Gastroesophageal sphincter (tissue), 4 donors: ENCODE measurements at regions not wholly inside any gene's neighbourhood (a gene's known extent, or its start where the extent isn't known, plus 50 kb on each side); places are given as distances from the start of the nearest gene placed in this dataset.

ENCODE experiments used
- ATAC-seq: fragments of 150-250 bp; one replicate; pipeline ENCODE4 v1.9.1; 2016; ENCODE audit warnings: mild to moderate bottlenecking, moderate library complexity
- H3K27ac ChIP-seq, 4 donors: fragments of 200-600 bp; sonication (generic) in 3 of 4; 1 replicate in 3 of 4; 2 replicates in 1 of 4; pipeline ENCODE4 v1.5.1; 2016 to 2019
- H3K27me3 ChIP-seq: fragments of 200-600 bp; sonication (generic); one replicate; pipeline ENCODE4 v1.5.1; 2019
- H3K36me3 ChIP-seq, 2 donors: fragments of 200-600 bp; sonication (generic); one replicate each; pipeline ENCODE4 v1.5.1; 2019; ENCODE audit warnings: control low read depth in 1 of 2
- H3K4me1 ChIP-seq, 3 donors: fragments of 200-600 bp; sonication (generic); 1 replicate in 2 of 3; 2 replicates in 1 of 3; pipeline ENCODE4 v1.5.1; 2016 to 2019; ENCODE audit warnings: control low read depth in 2 of 3
- H3K4me3 ChIP-seq, 2 donors: fragments of 200-600 bp; sonication (generic); one replicate each; pipeline ENCODE4 v1.5.1; 2019; ENCODE audit warnings: mild to moderate bottlenecking in 1 of 2, moderate library complexity in 1 of 2
- H3K9me3 ChIP-seq, 3 donors: fragments of 200-600 bp; sonication (generic); one replicate each; pipeline ENCODE4 v1.5.1; 2017 to 2019; ENCODE audit warnings: control low read depth in 2 of 3
- EP300 ChIP-seq: sonication (generic); formaldehyde crosslinking; IDR thresholded peaks from one replicate; pipeline ENCODE4 v1.6.1; 2017; ENCODE audit warnings: antibody characterized with exemption, mild to moderate bottlenecking
- POLR2A ChIP-seq, 2 donors: fragments of 450-650 bp; IDR thresholded peaks; one replicate each; pipeline ENCODE4 v1.6.1; 2017; ENCODE audit warnings: antibody characterized with exemption in 2 of 2, mild to moderate bottlenecking in 2 of 2, moderate library complexity in 1 of 2
- POLR2AphosphoS5 ChIP-seq: sonication (generic); formaldehyde crosslinking; IDR thresholded peaks from one replicate; pipeline ENCODE4 v1.6.1; 2017; ENCODE audit warnings: antibody characterized with exemption
- WGBS, 2 donors: methylation state at CpG; one replicate each; pipeline ENCODE4 v1.1.5; 2018; ENCODE audit warnings: low coverage in 1 of 2; 5-methylcytosine and 5-hydroxymethylcytosine counted together
- TF ChIP-seq, protein P1 (sequence below), 4 experiments: fragments of 200-600 bp in 2 of 4; fragments of 450-650 bp in 2 of 4; sonication (generic) in 1 of 4; IDR thresholded peaks; one replicate each; pipeline ENCODE4 v1.5.1; 2017 to 2019; ENCODE audit warnings: antibody characterized with exemption in 4 of 4, mild to moderate bottlenecking in 2 of 4, moderate library complexity in 2 of 4

DNA sequence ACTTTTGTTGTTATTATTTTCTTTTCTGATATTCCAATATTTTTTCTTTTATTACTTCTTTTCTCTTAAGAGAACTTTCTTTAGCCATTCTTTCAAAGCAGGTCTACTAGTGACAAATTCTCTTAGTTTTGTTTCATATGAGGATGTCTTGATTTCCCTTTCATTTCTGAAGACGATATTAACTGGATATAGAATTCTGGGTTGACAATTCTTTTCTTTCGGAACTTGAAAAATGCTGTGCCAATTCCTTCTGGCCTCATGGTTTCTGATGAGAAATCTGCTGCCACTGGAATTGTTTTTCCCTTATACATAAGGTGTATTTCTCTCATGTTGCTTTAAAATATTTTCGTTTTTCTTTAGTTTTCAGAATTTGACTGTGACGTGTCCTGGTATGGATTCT lies 97.0 kb upstream of the KIF5B start:
- WGBS, 2 donors, result 43 to 94% methylated on average over 2 to 4 of the region's 4 CpGs
- H3K4me1 ChIP-seq, result peaks cover 0 to 15% (median 3%) of the 10 kb centered on the region in 3 donors
- no peak for ATAC-seq
- no peaks in the 10 kb centered on the region for H3K27me3 ChIP-seq
- H3K27ac ChIP-seq, result no peak overlapping the region
- no peaks in the 10 kb centered on the region for H3K36me3 ChIP-seq
- H3K9me3 ChIP-seq, result peaks cover 0 to 13% (median 0%) of the 10 kb centered on the region in 3 donors
- no peak overlapping the region for H3K4me3 ChIP-seq
- TF ChIP-seq POLR2A (IDR thresholded peaks at IDR 0.05), result no peak
- no peak for TF ChIP-seq POLR2AphosphoS5
- TF ChIP-seq EP300, result no peak
- TF ChIP-seq, protein P1, sequence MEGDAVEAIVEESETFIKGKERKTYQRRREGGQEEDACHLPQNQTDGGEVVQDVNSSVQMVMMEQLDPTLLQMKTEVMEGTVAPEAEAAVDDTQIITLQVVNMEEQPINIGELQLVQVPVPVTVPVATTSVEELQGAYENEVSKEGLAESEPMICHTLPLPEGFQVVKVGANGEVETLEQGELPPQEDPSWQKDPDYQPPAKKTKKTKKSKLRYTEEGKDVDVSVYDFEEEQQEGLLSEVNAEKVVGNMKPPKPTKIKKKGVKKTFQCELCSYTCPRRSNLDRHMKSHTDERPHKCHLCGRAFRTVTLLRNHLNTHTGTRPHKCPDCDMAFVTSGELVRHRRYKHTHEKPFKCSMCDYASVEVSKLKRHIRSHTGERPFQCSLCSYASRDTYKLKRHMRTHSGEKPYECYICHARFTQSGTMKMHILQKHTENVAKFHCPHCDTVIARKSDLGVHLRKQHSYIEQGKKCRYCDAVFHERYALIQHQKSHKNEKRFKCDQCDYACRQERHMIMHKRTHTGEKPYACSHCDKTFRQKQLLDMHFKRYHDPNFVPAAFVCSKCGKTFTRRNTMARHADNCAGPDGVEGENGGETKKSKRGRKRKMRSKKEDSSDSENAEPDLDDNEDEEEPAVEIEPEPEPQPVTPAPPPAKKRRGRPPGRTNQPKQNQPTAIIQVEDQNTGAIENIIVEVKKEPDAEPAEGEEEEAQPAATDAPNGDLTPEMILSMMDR (IDR thresholded peaks at IDR 0.05), result no peak

DNA sequence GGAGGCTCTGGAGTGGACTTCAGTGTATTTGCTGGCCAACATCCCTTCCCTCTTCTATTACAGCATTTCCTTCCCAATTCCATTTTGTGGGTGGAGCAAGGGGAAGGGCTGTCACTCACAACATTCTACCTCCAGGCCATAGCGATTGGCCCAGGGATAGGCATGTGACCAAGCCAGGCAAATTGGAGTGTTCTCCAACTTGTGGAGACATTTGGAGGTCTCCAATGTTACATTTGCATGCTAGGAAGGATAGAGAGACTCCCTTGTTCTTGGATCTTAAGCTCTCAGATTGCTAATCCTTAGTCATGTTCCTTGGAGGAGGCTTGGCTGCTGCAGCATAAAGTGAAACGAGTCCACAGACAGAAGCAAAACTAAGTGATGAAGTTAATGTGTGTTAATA lies 95.6 kb upstream of the KIF5B start:
- no peaks in the 10 kb centered on the region for H3K36me3 ChIP-seq
- WGBS, 2 donors, result 100% methylated on average over 1 of the region's 2 CpGs
- no peak overlapping the region for H3K4me3 ChIP-seq
- TF ChIP-seq POLR2AphosphoS5 (no peak), EP300 (no peak), POLR2A (IDR thresholded peaks at IDR 0.05) (no peak)
- TF ChIP-seq, protein P1 (IDR thresholded peaks at IDR 0.05), result no peak
- peaks cover 0 to 15% (median 3%) of the 10 kb centered on the region in 3 donors for H3K4me1 ChIP-seq
- peaks cover 0 to 13% (median 0%) of the 10 kb centered on the region in 3 donors for H3K9me3 ChIP-seq
- no peak for ATAC-seq
- no peak overlapping the region for H3K27ac ChIP-seq
- H3K27me3 ChIP-seq, result no peaks in the 10 kb centered on the region

DNA sequence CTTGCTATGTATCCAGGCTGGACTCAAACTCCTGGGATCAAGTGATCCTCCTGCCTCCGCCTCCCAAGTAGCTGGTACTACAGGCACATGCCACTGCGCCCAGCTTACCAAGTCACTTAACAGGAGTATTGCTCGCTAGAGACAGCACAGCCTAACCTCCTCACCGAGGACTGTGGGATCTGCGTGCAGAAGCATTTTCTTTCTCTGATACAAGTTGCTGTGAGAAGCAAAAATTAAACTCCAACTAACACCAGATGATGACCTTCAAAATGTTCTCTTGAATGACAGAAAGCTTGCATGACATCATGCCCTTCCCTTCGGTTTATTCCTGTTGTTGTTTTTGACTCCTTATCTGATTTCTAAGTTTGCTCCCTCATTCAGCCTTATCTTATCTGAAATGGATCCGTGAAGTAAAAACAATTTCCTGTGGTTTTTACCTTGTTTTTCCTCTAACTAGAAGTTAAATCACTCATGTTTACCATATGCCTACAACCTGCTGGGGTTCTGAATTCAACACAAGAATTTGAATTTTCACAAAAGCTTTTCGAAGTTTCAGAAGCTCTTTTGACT lies 94.4 kb upstream of the KIF5B start:
- Histone ChIP-seq H3K36me3 (no peaks in the 10 kb centered on the region), H3K4me3 (no peak overlapping the region), H3K9me3 (peaks cover 0 to 13% (median 0%) of the 10 kb centered on the region in 3 donors), H3K27ac (peak overlapping the region in 1 of 4 donors; percentile 79), H3K27me3 (no peaks in the 10 kb centered on the region), H3K4me1 (peaks cover 0 to 15% (median 3%) of the 10 kb centered on the region in 3 donors)
- WGBS, 2 donors, result 79 to 85% methylated on average over 6 to 8 of the region's 8 CpGs
- ATAC-seq, result no peak
- TF ChIP-seq EP300 (no peak), POLR2AphosphoS5 (no peak)
- TF ChIP-seq, protein P1 (IDR thresholded peaks at IDR 0.05), result no peak

DNA sequence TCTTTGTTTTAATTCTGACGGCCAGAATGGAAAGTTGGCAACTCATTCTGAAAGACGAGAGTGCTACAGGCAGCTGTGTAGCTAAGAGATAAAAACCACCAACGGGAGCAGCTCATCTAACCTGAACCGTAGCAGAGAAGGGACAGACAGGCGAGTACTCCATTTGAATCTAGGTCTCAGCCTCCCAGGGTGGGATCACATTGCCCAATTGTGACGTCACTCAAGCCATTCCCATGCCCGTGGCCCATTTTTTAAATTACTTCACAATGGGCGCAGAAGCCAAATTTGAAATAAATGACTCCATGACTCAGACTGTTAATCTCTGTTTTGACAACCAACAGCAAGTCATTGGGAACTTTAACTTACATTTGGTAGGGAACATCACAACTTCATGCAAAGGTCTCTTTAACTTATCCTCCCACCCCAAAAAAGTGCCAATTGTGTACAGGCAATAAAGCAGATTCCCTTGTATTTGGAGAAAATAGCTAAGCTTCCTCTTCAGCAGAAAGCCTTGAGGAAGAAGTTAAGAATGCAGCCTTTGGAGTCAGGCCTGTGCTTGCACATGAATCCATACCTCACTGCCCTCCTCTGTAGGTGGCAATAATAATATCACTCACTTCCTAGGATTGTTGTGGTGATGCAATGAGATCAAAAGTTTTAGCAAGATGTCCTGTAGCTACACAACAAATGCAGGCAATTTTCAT lies 93.2 kb upstream of the KIF5B start:
- H3K27me3 ChIP-seq, result no peaks in the 10 kb centered on the region
- WGBS, 2 donors, result 21 to 22% methylated on average over 7 of the region's 8 CpGs
- H3K27ac ChIP-seq, result peak overlapping the region; percentile 58 to 82 (median 78)
- peak; percentile 90 for TF ChIP-seq POLR2AphosphoS5
- TF ChIP-seq, protein P1 (IDR thresholded peaks at IDR 0.05), result peak in 2 of 4 experiments; percentile 7 to 23
- no peak for TF ChIP-seq POLR2A (IDR thresholded peaks at IDR 0.05)
- no peak for TF ChIP-seq EP300
- peaks cover 0 to 13% (median 0%) of the 10 kb centered on the region in 3 donors for H3K9me3 ChIP-seq
- peak overlapping the region; percentile 13 to 28 for H3K4me3 ChIP-seq
- H3K36me3 ChIP-seq, result no peaks in the 10 kb centered on the region
- peak; percentile 95 for ATAC-seq
- H3K4me1 ChIP-seq, result peaks cover 0 to 15% (median 3%) of the 10 kb centered on the region in 3 donors

DNA sequence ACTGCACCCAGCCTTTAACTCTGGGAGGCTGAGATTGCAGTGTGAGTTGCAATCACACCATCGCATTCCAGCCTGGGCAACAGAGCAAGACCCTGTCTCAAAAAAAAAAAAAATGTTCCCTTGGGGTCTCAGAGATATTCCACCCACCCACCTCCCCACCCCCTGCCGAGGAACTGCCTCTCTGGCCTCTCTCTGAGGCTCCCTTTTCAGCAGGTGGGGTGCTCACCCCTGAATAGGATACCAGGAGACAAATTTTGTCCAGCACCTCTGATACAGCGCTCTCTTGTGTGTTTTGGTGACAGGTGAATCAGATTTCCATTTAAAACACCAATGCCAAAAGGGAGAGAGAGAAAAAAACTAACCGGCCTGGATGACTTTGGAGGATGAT lies 92.6 kb upstream of the KIF5B start:
- peaks cover 0 to 8% (median 0%) of the 10 kb centered on the region in 3 donors for H3K9me3 ChIP-seq
- 35 to 44% methylated on average over 2 to 3 of the region's 4 CpGs for WGBS, 2 donors
- H3K27ac ChIP-seq, result peak overlapping the region; percentile 58 to 82 (median 78)
- ATAC-seq, result no peak
- H3K36me3 ChIP-seq, result no peaks in the 10 kb centered on the region
- peak overlapping the region; percentile 13 to 28 for H3K4me3 ChIP-seq
- TF ChIP-seq, protein P1 (IDR thresholded peaks at IDR 0.05), result no peak
- TF ChIP-seq POLR2AphosphoS5, result no peak
- TF ChIP-seq POLR2A (IDR thresholded peaks at IDR 0.05), result no peak
- TF ChIP-seq EP300, result no peak
- no peaks in the 10 kb centered on the region for H3K27me3 ChIP-seq
- peaks cover 0 to 15% (median 3%) of the 10 kb centered on the region in 3 donors for H3K4me1 ChIP-seq
